HL-60 (cell line): ENCODE measurements at regions not wholly inside any gene's neighbourhood (a gene's known extent, or its start where the extent isn't known, plus 50 kb on each side); places are given as distances from the start of the nearest gene placed in this dataset.

Source experiments
- DNase-seq, 2 experiments: peaks; one replicate each; pipeline ENCODE4 v3.0.0-alpha.2; 2010 to 2020; ENCODE audit warnings: low read depth in 1 of 2, low spot score in 1 of 2
- H3K27ac ChIP-seq: fragments of 250-450 bp; sonication (Bioruptor Pico); replicated peaks from 2 replicates; pipeline ENCODE4 v1.5.1; 2020; ENCODE audit warnings: mild to moderate bottlenecking, moderate library complexity
- H3K27me3 ChIP-seq: fragments of 250-450 bp; sonication (Bioruptor Pico); 2 replicates; pipeline ENCODE4 v1.5.1; 2021; ENCODE audit warnings: mild to moderate bottlenecking, moderate library complexity; ENCODE audit not compliant: insufficient read depth, poor library complexity, severe bottlenecking
- H3K4me3 ChIP-seq: replicated peaks from 2 replicates; pipeline ENCODE4 v1.5.1; 2011; ENCODE audit warnings: mild to moderate bottlenecking, control low read depth, low read length; ENCODE audit not compliant: insufficient read depth
- CTCF ChIP-seq: IDR thresholded peaks from one replicate; pipeline ENCODE4 v1.5.1; 2011; ENCODE audit warnings: low read length, control low read depth, inconsistent platforms; ENCODE audit not compliant: insufficient read depth
- GABPA ChIP-seq: IDR thresholded peaks from 2 replicates; pipeline ENCODE4 v1.6.1; 2012; ENCODE audit warnings: low read depth
- POLR2AphosphoS5 ChIP-seq: IDR thresholded peaks from 2 replicates; pipeline ENCODE4 v1.6.1; 2012; ENCODE audit warnings: low read depth
- REST ChIP-seq: IDR thresholded peaks from 2 replicates; pipeline ENCODE4 v1.6.1; 2012; ENCODE audit warnings: low read depth; ENCODE audit not compliant: insufficient replicate concordance
- SPI1 ChIP-seq: IDR thresholded peaks from 2 replicates; pipeline ENCODE4 v1.6.1; 2012; ENCODE audit warnings: low read depth, mild to moderate bottlenecking, borderline replicate concordance

GRCh38 chr12:47369085-47369484 is 289.3 kb upstream of the AMIGO2 start:
- Histone ChIP-seq H3K27ac (no peak overlapping the region), H3K27me3 (no peaks in the 10 kb centered on the region), H3K4me3 (no peak overlapping the region)
- TF ChIP-seq GABPA (no peak), SPI1 (no peak), REST (no peak), POLR2AphosphoS5 (no peak), CTCF (no peak)
- no peak for DNase-seq

- Histone ChIP-seq H3K27me3 (no peaks in the 10 kb centered on the region), H3K27ac (no peak overlapping the region), H3K4me3 (no peak overlapping the region)
- no peak for TF ChIP-seq POLR2AphosphoS5
- no peak for TF ChIP-seq SPI1
- TF ChIP-seq REST = no peak
- no peak for TF ChIP-seq CTCF
- TF ChIP-seq GABPA = no peak
- no peak for DNase-seq
Measured at GRCh38 chr12:47367912-47368537, 288.3 kb upstream of the AMIGO2 start.

GRCh38 chr12:47366579-47366978 is 286.8 kb upstream of the AMIGO2 start:
- no peaks in the 10 kb centered on the region for H3K27me3 ChIP-seq
- no peak overlapping the region for H3K27ac ChIP-seq
- H3K4me3 ChIP-seq = no peak overlapping the region
- DNase-seq = no peak
- no peak for TF ChIP-seq REST
- no peak for TF ChIP-seq SPI1
- no peak for TF ChIP-seq CTCF
- no peak for TF ChIP-seq GABPA
- no peak for TF ChIP-seq POLR2AphosphoS5
